GM18868 (cell line): ENCODE measurements at regions not wholly inside any gene's neighbourhood (a gene's known extent, or its start where the extent isn't known, plus 50 kb on each side); places are given as distances from the start of the nearest gene placed in this dataset.
A peak's percentile ranks its signal among the peaks of the same experiment; 100 is the strongest.
"Not testable (repeated sequence)": the region's sequence is repeated elsewhere in the genome, so short reads cannot be mapped to it uniquely, and the experiment has no call there.

ENCODE experiments used
- ATAC-seq: cut with Tn5 transposase; IDR thresholded peaks from one replicate; pipeline ENCODE4 v1.9.1; 2021; ENCODE audit warnings: mild to moderate bottlenecking, moderate library complexity; ENCODE audit not compliant: unreplicated experiment

GRCh38 chr1:174105086-174105485 is 54.2 kb upstream of the RABGAP1L start:
- ATAC-seq: no peak

- no peak for ATAC-seq
Observed at GRCh38 chr1:174103766-174104165, 55.6 kb upstream of the RABGAP1L start.

DNA sequence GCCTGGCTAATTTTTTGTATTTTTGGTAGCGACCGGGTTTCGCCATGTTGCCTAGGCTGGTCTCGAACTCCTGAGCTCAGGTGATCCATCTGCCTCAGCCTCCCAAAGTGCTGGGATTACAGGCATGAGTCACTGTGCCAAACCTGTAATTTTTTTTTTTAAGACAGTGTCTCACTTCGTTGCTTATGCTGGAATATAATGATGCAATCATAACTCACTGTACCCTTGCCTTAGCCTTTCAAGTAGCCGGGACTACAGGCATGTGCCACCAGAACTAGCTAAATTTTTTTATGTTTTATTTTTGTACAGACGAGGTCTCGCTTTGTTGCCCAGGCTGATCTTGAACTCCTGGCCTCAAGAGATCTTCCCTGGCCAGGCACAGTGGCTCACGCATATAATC is 57.3 kb upstream of the RABGAP1L start:
- not testable (repeated sequence) for ATAC-seq

DNA sequence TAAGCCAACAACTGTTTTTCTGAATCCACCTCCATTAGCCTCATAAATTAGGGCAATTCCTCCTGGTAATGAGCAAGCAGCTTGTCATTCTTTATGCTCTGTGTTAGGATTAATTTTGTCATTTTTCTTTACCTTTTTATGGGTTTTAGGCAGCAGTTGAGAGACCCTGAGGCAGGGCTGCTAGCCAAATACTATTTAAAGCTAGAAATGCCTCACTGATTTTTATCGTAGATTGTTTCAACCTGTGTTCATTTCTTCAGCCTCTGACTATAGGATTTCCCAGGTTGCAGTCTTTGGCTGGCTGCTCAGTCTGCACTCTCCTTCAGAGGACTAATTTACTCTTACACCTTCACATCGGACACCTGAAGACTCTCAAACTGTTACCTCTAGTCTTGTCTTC is 61.9 kb upstream of the RABGAP1L start:
- no peak for ATAC-seq

DNA sequence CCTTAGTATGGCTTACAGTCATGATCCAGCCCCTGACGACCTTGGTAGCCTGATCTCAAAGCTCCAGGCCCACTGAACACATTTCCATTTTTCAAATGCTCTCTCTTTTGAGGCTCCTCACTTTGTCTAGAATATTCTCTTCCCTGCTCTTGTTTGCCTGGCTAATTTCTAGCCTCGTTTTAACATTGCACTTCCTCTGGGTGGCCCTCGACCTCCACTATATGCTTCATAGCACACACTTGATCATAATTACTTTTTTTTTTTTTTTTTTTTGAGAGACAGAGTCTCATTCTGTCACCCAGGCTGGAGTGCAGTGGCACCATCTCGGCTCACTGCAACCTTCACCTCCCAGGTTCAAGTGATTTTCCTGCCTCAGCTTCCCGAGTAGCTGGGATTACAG is 65.5 kb upstream of the RABGAP1L start:
- peak; percentile 56 for ATAC-seq

- ATAC-seq: no peak
Observed at GRCh38 chr1:174090471-174090870, 68.3 kb upstream of the RC3H1 start.

GRCh38 chr1:174080819-174081218 is 58.7 kb upstream of the RC3H1 start:
- ATAC-seq: no peak

- ATAC-seq: no peak
Observed at GRCh38 chr1:174079796-174080195, 57.6 kb upstream of the RC3H1 start.

GRCh38 chr1:174078916-174079315 is 56.8 kb upstream of the RC3H1 start:
- not testable (repeated sequence) for ATAC-seq

GRCh38 chr1:174077749-174078490 is 55.8 kb upstream of the RC3H1 start:
- no peak for ATAC-seq

DNA sequence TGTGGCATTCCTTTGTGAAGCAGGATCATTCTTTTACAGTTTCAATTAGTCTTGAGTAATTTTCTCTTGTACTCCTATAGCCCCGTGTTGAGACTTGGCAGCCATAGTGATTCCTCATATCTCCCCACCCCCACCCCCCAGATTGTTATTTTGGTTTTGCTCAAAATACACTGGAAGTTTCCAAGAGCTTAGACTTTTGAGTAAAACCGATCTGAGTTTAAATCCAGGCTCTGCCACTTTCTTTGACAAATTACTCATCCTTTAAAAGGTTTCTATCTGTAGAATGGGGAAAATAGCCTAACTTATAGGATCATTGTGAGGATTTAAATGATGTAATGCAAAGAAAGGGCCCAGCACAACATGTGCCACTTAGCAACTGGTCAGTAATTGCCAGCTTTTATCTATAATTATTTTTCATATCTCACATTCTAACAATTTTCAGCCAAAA is 53.1 kb upstream of the RC3H1 start:
- no peak for ATAC-seq

DNA sequence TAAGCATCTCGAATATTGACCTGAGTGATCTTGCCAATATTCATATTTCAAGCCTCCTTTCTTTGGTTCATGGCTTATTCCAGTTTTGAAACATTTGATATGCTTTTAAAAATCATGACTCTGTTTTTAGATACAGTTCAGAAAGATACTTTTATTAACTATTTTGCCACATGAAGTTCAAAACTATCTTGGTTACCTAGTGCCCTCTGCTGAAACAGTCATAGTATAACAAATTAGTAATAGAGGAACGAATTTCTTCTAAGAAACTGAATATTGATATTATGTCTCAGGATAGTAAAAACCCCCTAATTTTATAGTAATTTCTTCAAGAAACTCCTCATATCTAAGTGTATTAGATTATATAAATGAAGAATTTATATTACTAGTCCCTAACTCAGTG is 52.6 kb upstream of the RC3H1 start:
- ATAC-seq: no peak

GRCh38 chr1:174072581-174072980 is 50.4 kb upstream of the RC3H1 start:
- no peak for ATAC-seq
